ENCODE measurements at regions not wholly inside any gene's neighbourhood (a gene's known extent, or its start where the extent isn't known, plus 50 kb on each side); places are given as distances from the start of the nearest gene placed in this dataset.

DNA sequence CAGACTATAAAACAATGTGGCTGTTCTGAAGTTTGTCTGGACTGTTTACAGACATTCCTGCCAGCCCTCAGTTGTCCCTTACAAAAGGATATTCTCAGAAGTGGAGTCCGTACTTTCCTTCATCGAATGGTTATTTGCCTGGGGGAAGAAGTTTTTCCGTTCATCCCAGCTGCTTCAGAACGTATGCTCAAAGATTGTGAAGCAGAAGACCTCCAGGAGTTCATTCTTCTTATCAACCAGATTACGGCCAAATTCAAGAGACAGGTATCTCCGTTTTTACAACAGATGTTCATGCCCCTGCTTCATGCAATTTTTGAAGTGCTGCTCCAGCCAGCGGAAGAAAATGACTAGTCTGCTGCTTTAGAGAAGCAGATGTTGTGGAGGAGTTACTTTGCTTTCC is 174.3 kb upstream of the NUPR2 start:
- TF ChIP-seq, protein P1, sequence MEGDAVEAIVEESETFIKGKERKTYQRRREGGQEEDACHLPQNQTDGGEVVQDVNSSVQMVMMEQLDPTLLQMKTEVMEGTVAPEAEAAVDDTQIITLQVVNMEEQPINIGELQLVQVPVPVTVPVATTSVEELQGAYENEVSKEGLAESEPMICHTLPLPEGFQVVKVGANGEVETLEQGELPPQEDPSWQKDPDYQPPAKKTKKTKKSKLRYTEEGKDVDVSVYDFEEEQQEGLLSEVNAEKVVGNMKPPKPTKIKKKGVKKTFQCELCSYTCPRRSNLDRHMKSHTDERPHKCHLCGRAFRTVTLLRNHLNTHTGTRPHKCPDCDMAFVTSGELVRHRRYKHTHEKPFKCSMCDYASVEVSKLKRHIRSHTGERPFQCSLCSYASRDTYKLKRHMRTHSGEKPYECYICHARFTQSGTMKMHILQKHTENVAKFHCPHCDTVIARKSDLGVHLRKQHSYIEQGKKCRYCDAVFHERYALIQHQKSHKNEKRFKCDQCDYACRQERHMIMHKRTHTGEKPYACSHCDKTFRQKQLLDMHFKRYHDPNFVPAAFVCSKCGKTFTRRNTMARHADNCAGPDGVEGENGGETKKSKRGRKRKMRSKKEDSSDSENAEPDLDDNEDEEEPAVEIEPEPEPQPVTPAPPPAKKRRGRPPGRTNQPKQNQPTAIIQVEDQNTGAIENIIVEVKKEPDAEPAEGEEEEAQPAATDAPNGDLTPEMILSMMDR (IDR thresholded peaks at IDR 0.05 in 4 of 5, conservative IDR thresholded peaks at IDR 0.05 in 1 of 5): no peak
- TF ChIP-seq POLR2A (IDR thresholded peaks at IDR 0.05): no peak
